DOHH2 (cell line): ENCODE measurements at regions not wholly inside any gene's neighbourhood (a gene's known extent, or its start where the extent isn't known, plus 50 kb on each side); places are given as distances from the start of the nearest gene placed in this dataset.

ENCODE experiments used
- H3F3A ChIP-seq: fragments of 200-600 bp; sonication (generic), shearing (Covaris generic); 2 replicates; pipeline ENCODE4 v1.6.0; 2016; ENCODE audit warnings: antibody characterized with exemption, mild to moderate bottlenecking; ENCODE audit not compliant: control insufficient read depth, insufficient read depth
- H3K27ac ChIP-seq: fragments of 200-600 bp; sonication (generic); 2 replicates; pipeline ENCODE4 v1.5.1; 2014; ENCODE audit warnings: low read depth, mild to moderate bottlenecking, low read length, moderate library complexity
- H3K27me3 ChIP-seq: fragments of 200-600 bp; sonication (generic); 2 replicates; pipeline ENCODE4 v1.6.1; 2014; ENCODE audit warnings: mild to moderate bottlenecking, low read length, mixed read lengths; ENCODE audit not compliant: control insufficient read depth
- H3K36me3 ChIP-seq: fragments of 200-600 bp; sonication (generic); 2 replicates; pipeline ENCODE4 v1.6.1; 2014; ENCODE audit warnings: mild to moderate bottlenecking, low read length, moderate library complexity, mixed read lengths; ENCODE audit not compliant: control insufficient read depth
- H3K4me1 ChIP-seq: fragments of 200-600 bp; sonication (generic); 2 replicates; pipeline ENCODE4 v1.6.1; 2014; ENCODE audit warnings: mild to moderate bottlenecking, low read length, mixed read lengths; ENCODE audit not compliant: control insufficient read depth
- H3K4me2 ChIP-seq: fragments of 200-600 bp; sonication (generic); 2 replicates; pipeline ENCODE4 v1.6.0; 2014; ENCODE audit warnings: mild to moderate bottlenecking, low read length, moderate library complexity
- H3K4me3 ChIP-seq: fragments of 200-600 bp; sonication (generic); 2 replicates; pipeline ENCODE4 v1.5.1; 2014; ENCODE audit warnings: mild to moderate bottlenecking, low read length, mixed read lengths
- H3K79me2 ChIP-seq: fragments of 200-600 bp; sonication (generic); 2 replicates; pipeline ENCODE4 v1.6.1; 2014; ENCODE audit warnings: mild to moderate bottlenecking, low read length, mixed read lengths; ENCODE audit not compliant: control insufficient read depth
- H3K9me2 ChIP-seq: fragments of 200-600 bp; sonication (generic); replicated peaks from 2 replicates; pipeline ENCODE4 v1.6.1; 2014; ENCODE audit warnings: mild to moderate bottlenecking, low read length, mixed read lengths; ENCODE audit not compliant: control insufficient read depth
- H3K9me3 ChIP-seq: fragments of 200-600 bp; sonication (generic); 2 replicates; pipeline ENCODE4 v1.6.1; 2014; ENCODE audit warnings: antibody characterized with exemption, low read length, mixed read lengths; ENCODE audit not compliant: control insufficient read depth, insufficient read depth
- H4K20me1 ChIP-seq: fragments of 200-600 bp; sonication (generic); 2 replicates; pipeline ENCODE4 v1.6.0; 2014; ENCODE audit warnings: low read depth, mild to moderate bottlenecking, antibody characterized with exemption, low read length, moderate library complexity; ENCODE audit not compliant: control insufficient read depth, insufficient read depth
- CTCF ChIP-seq: fragments of 200-600 bp; sonication (generic); IDR thresholded peaks from one replicate; pipeline ENCODE4 v1.5.1; 2014; ENCODE audit warnings: antibody characterized with exemption, mild to moderate bottlenecking, low read depth, low read length; ENCODE audit not compliant: poor library complexity, severe bottlenecking
- EZH2phosphoT487 ChIP-seq: fragments of 200-600 bp; sonication (generic); IDR thresholded peaks from 2 replicates; pipeline ENCODE4 v1.6.1; 2017; ENCODE audit warnings: borderline replicate concordance, mild to moderate bottlenecking, antibody characterized with exemption, low read length, moderate library complexity, mixed read lengths

- Histone ChIP-seq H4K20me1 (no peaks in the 10 kb centered on the region), H3K9me3 (peaks cover 3% of the 10 kb centered on the region; the same call in 1 of the 2 replicates), H3K36me3 (no peaks in the 10 kb centered on the region), H3K4me2 (no peak overlapping the region), H3K4me1 (no peaks in the 10 kb centered on the region), H3K9me2 (no peaks in the 10 kb centered on the region), H3K27me3 (peaks cover 41% of the 10 kb centered on the region), H3K4me3 (no peak overlapping the region), H3K27ac (no peak overlapping the region), H3F3A (no peaks in the 10 kb centered on the region), H3K79me2 (no peaks in the 10 kb centered on the region)
- TF ChIP-seq CTCF (no peak), EZH2phosphoT487 (no peak)
These were observed 178.0 kb upstream of the GALNT2 start for GRCh38 chr1:229889031-229889517.

- no peaks in the 10 kb centered on the region for H3K36me3 ChIP-seq
- no peak overlapping the region for H3K4me3 ChIP-seq
- H3K79me2 ChIP-seq = no peaks in the 10 kb centered on the region
- no peaks in the 10 kb centered on the region for H3K4me1 ChIP-seq
- TF ChIP-seq CTCF = no peak
- TF ChIP-seq EZH2phosphoT487 = no peak
- no peak overlapping the region for H3K4me2 ChIP-seq
- no peaks in the 10 kb centered on the region for H4K20me1 ChIP-seq
- H3K9me3 ChIP-seq = peaks cover 3% of the 10 kb centered on the region; the same call in 1 of the 2 replicates
- no peaks in the 10 kb centered on the region for H3F3A ChIP-seq
- H3K27me3 ChIP-seq = peaks cover 46% of the 10 kb centered on the region
- H3K27ac ChIP-seq = no peak overlapping the region
- no peaks in the 10 kb centered on the region for H3K9me2 ChIP-seq
These were observed 175.8 kb upstream of the GALNT2 start for GRCh38 chr1:229891227-229891626.

- no peaks in the 10 kb centered on the region for H3F3A ChIP-seq
- H3K27me3 ChIP-seq = peaks cover 40% of the 10 kb centered on the region
- no peaks in the 10 kb centered on the region for H3K36me3 ChIP-seq
- H3K9me2 ChIP-seq = no peaks in the 10 kb centered on the region
- no peak for TF ChIP-seq EZH2phosphoT487
- no peak for TF ChIP-seq CTCF
- no peaks in the 10 kb centered on the region for H3K4me1 ChIP-seq
- no peak overlapping the region for H3K4me3 ChIP-seq
- H3K9me3 ChIP-seq = peaks cover 3% of the 10 kb centered on the region; the same call in 1 of the 2 replicates
- no peaks in the 10 kb centered on the region for H4K20me1 ChIP-seq
- no peaks in the 10 kb centered on the region for H3K79me2 ChIP-seq
- no peak overlapping the region for H3K27ac ChIP-seq
- H3K4me2 ChIP-seq = no peak overlapping the region
These were observed 174.4 kb upstream of the GALNT2 start for GRCh38 chr1:229892515-229893117.
